ENCODE measurements at regions not wholly inside any gene's neighbourhood (a gene's known extent, or its start where the extent isn't known, plus 50 kb on each side); places are given as distances from the start of the nearest gene placed in this dataset.
A peak's percentile ranks its signal among the peaks of the same experiment; 100 is the strongest.

- H3K36me3 ChIP-seq = no peaks in the 10 kb centered on the region
- ATAC-seq (ENCODE audit: low FRiP score in 2 of 2) = peak in 1 of 2 donors; percentile 46
- H3K4me3 ChIP-seq = no peak overlapping the region
- no peaks in the 10 kb centered on the region for H3K27me3 ChIP-seq
- 69 to 77% methylated on average over 3 of the region's 3 CpGs for WGBS, 2 donors
- no peaks in the 10 kb centered on the region for H3K4me1 ChIP-seq
- H3K9me3 ChIP-seq = no peaks in the 10 kb centered on the region
- no peak overlapping the region for H3K27ac ChIP-seq
- DNase-seq = no peak
- TF ChIP-seq CTCF (IDR thresholded peaks at IDR 0.05) = no peak
- TF ChIP-seq POLR2A (IDR thresholded peaks at IDR 0.05) = no peak
- no peak for TF ChIP-seq EP300 (IDR thresholded peaks at IDR 0.05)
- TF ChIP-seq POLR2AphosphoS5 (IDR thresholded peaks at IDR 0.05) = no peak
Observed at GRCh38 chr4:27701606-27702005, 841.0 kb downstream of the STIM2 start.

- no peaks in the 10 kb centered on the region for H3K4me1 ChIP-seq
- no peaks in the 10 kb centered on the region for H3K36me3 ChIP-seq
- H3K27me3 ChIP-seq = no peaks in the 10 kb centered on the region
- no peak overlapping the region for H3K27ac ChIP-seq
- TF ChIP-seq POLR2A (IDR thresholded peaks at IDR 0.05) (no peak), CTCF (IDR thresholded peaks at IDR 0.05) (no peak), EP300 (IDR thresholded peaks at IDR 0.05) (no peak), POLR2AphosphoS5 (IDR thresholded peaks at IDR 0.05) (no peak)
- no peak for DNase-seq
- 54 to 57% methylated on average over 5 of the region's 5 CpGs for WGBS, 2 donors
- no peaks in the 10 kb centered on the region for H3K9me3 ChIP-seq
- H3K4me3 ChIP-seq = no peak overlapping the region
- ATAC-seq (ENCODE audit: low FRiP score in 2 of 2) = no peak
Observed at GRCh38 chr4:27702730-27703431, 842.2 kb downstream of the STIM2 start.

GRCh38 chr4:27703771-27704170, 843.1 kb downstream of the STIM2 start:
- TF ChIP-seq CTCF (IDR thresholded peaks at IDR 0.05) (no peak), POLR2AphosphoS5 (IDR thresholded peaks at IDR 0.05) (no peak), POLR2A (IDR thresholded peaks at IDR 0.05) (no peak), EP300 (IDR thresholded peaks at IDR 0.05) (no peak)
- DNase-seq (no peak), ATAC-seq (ENCODE audit: low FRiP score in 2 of 2) (no peak)
- Histone ChIP-seq H3K9me3 (no peaks in the 10 kb centered on the region), H3K36me3 (no peaks in the 10 kb centered on the region), H3K27ac (no peak overlapping the region), H3K4me3 (no peak overlapping the region), H3K4me1 (no peaks in the 10 kb centered on the region), H3K27me3 (no peaks in the 10 kb centered on the region)
- 86 to 87% methylated on average over 4 of the region's 4 CpGs for WGBS, 2 donors

GRCh38 chr4:27711041-27711440, 850.4 kb downstream of the STIM2 start:
- DNase-seq (no peak), ATAC-seq (ENCODE audit: low FRiP score in 2 of 2) (no peak)
- H3K9me3 ChIP-seq = no peaks in the 10 kb centered on the region
- H3K27ac ChIP-seq = no peak overlapping the region
- no peak overlapping the region for H3K4me3 ChIP-seq
- TF ChIP-seq EP300 (IDR thresholded peaks at IDR 0.05) = no peak
- WGBS, 2 donors = 92 to 93% methylated on average over 3 of the region's 3 CpGs
- no peaks in the 10 kb centered on the region for H3K27me3 ChIP-seq
- no peaks in the 10 kb centered on the region for H3K4me1 ChIP-seq
- H3K36me3 ChIP-seq = no peaks in the 10 kb centered on the region

- Histone ChIP-seq H3K27me3 (no peaks in the 10 kb centered on the region), H3K4me1 (no peaks in the 10 kb centered on the region), H3K36me3 (no peaks in the 10 kb centered on the region), H3K9me3 (no peaks in the 10 kb centered on the region), H3K4me3 (no peak overlapping the region), H3K27ac (no peak overlapping the region)
- TF ChIP-seq CTCF (IDR thresholded peaks at IDR 0.05) (no peak), POLR2AphosphoS5 (IDR thresholded peaks at IDR 0.05) (no peak), EP300 (IDR thresholded peaks at IDR 0.05) (no peak), POLR2A (IDR thresholded peaks at IDR 0.05) (no peak)
- ATAC-seq (ENCODE audit: low FRiP score in 2 of 2) (no peak), DNase-seq (no peak)
- WGBS, 2 donors = 38 to 50% methylated on average over 1 of the region's 1 CpG
Observed at GRCh38 chr4:27714073-27714472, 853.4 kb downstream of the STIM2 start.
